Upper lobe of left lung (tissue), 4 donors: ENCODE measurements at regions not wholly inside any gene's neighbourhood (a gene's known extent, or its start where the extent isn't known, plus 50 kb on each side); places are given as distances from the start of the nearest gene placed in this dataset.

Source experiments
- CTCF ChIP-seq, 6 experiments: fragments of 450-650 bp in 4 of 6; fragments of 200-600 bp in 2 of 6; sonication (generic) in 2 of 6; IDR thresholded peaks; one replicate each; pipeline ENCODE4 v1.5.1; 2016 to 2019; ENCODE audit warnings: antibody characterized with exemption in 6 of 6
- EP300 ChIP-seq, 4 donors: sonication (generic); formaldehyde crosslinking; IDR thresholded peaks; one replicate each; pipeline ENCODE4 v1.5.1; 2017; ENCODE audit warnings: antibody characterized with exemption in 4 of 4, control low read depth in 2 of 4

- TF ChIP-seq EP300 (IDR thresholded peaks at IDR 0.05) (no peak), CTCF (IDR thresholded peaks at IDR 0.05) (no peak)
Observed at GRCh38 chrX:110983024-110983423, 113.0 kb upstream of the PAK3 start.
